Endodermal cell (in vitro differentiated cells): ENCODE measurements at regions not wholly inside any gene's neighbourhood (a gene's known extent, or its start where the extent isn't known, plus 50 kb on each side); places are given as distances from the start of the nearest gene placed in this dataset.

Source experiments
- DNase-seq: peaks from one replicate; pipeline ENCODE4 v3.0.0-alpha.2; 2017
- H3K27ac ChIP-seq: 2 replicates; pipeline ENCODE4 v1.5.1; 2013; ENCODE audit warnings: mild to moderate bottlenecking, low read depth, low read length, moderate library complexity
- H3K27me3 ChIP-seq: 2 replicates; pipeline ENCODE4 v1.6.1; 2013; ENCODE audit warnings: mild to moderate bottlenecking, low read length, moderate library complexity; ENCODE audit not compliant: insufficient read depth, control insufficient read depth, poor library complexity, severe bottlenecking
- H3K36me3 ChIP-seq: 2 replicates; pipeline ENCODE4 v1.7.0; 2013; ENCODE audit warnings: mild to moderate bottlenecking, low read length, moderate library complexity; ENCODE audit not compliant: control insufficient read depth, insufficient read depth
- H3K4me1 ChIP-seq: one replicate; pipeline ENCODE4 v1.7.0; 2013; ENCODE audit warnings: low read length; ENCODE audit not compliant: control insufficient read depth, insufficient read depth
- H3K4me3 ChIP-seq: 2 replicates; pipeline ENCODE4 v1.5.1; 2013; ENCODE audit warnings: mild to moderate bottlenecking, low read length, moderate library complexity
- H3K9ac ChIP-seq: 2 replicates; pipeline ENCODE4 v1.6.1; 2013; ENCODE audit warnings: mild to moderate bottlenecking, low read length, moderate library complexity; ENCODE audit not compliant: poor library complexity, severe bottlenecking; ENCODE audit errors: extremely low read depth
- H3K9me3 ChIP-seq: 2 replicates; pipeline ENCODE4 v1.6.1; 2013; ENCODE audit warnings: mild to moderate bottlenecking, low read length, moderate library complexity; ENCODE audit not compliant: control insufficient read depth
- H3K27ac Mint-ChIP-seq: 2 replicates; pipeline ENCODE4 v1.8.0; 2020; ENCODE audit warnings: mixed read lengths
- H3K27me3 Mint-ChIP-seq: 2 replicates; pipeline ENCODE4 v1.8.0; 2021; ENCODE audit warnings: mild to moderate bottlenecking, mixed read lengths; ENCODE audit not compliant: insufficient read depth
- H3K36me3 Mint-ChIP-seq: 2 replicates; pipeline ENCODE4 v1.8.0; 2020; ENCODE audit warnings: low read depth, mixed read lengths
- H3K4me1 Mint-ChIP-seq: 2 replicates; pipeline ENCODE4 v1.8.0; 2020; ENCODE audit warnings: mixed read lengths
- H3K4me3 Mint-ChIP-seq: 2 replicates; pipeline ENCODE4 v1.8.0; 2020; ENCODE audit warnings: mild to moderate bottlenecking, moderate library complexity, mixed read lengths
- H3K9me3 Mint-ChIP-seq: 2 replicates; pipeline ENCODE4 v1.8.0; 2020; ENCODE audit warnings: mild to moderate bottlenecking, mixed read lengths
- CTCF ChIP-seq: fragments of 200-600 bp; sonication (generic); conservative IDR thresholded peaks from 2 replicates; pipeline ENCODE4 v1.5.0; 2021; ENCODE audit warnings: antibody characterized with exemption, mild to moderate bottlenecking
- WGBS, 2 experiments: methylation state at CpG; one replicate each; pipeline versions ENCODE4 v1.1.5 to v1.1.7; 2013; ENCODE audit warnings: missing lambda C conversion rate in 2 of 2, mixed read lengths in 1 of 2; ENCODE audit not compliant: insufficient coverage in 1 of 2, insufficient read length in 1 of 2; 5-methylcytosine and 5-hydroxymethylcytosine counted together

- H3K4me3 ChIP-seq: no peak overlapping the region
- no peaks in the 10 kb centered on the region for H3K9me3 Mint-ChIP-seq
- H3K27me3 ChIP-seq: no peaks in the 10 kb centered on the region
- H3K4me3 Mint-ChIP-seq: no peak overlapping the region
- H3K27ac Mint-ChIP-seq: no peak overlapping the region
- 82 to 94% methylated on average over 3 to 5 of the region's 5 CpGs for WGBS, 2 experiments
- H3K36me3 Mint-ChIP-seq: no peaks in the 10 kb centered on the region
- H3K9ac ChIP-seq: no peak overlapping the region
- no peaks in the 10 kb centered on the region for H3K27me3 Mint-ChIP-seq
- no peaks in the 10 kb centered on the region for H3K4me1 ChIP-seq
- H3K27ac ChIP-seq: no peak overlapping the region
- no peak for TF ChIP-seq CTCF
- no peaks in the 10 kb centered on the region for H3K9me3 ChIP-seq
- peaks cover 22% of the 10 kb centered on the region for H3K4me1 Mint-ChIP-seq
- no peak for DNase-seq
- H3K36me3 ChIP-seq: no peaks in the 10 kb centered on the region
Observed at GRCh38 chr6:144340541-144341371, 55.6 kb downstream of the UTRN start.

- no peak overlapping the region for H3K9ac ChIP-seq
- 80 to 89% methylated on average over 1 to 5 of the region's 5 CpGs for WGBS, 2 experiments
- H3K36me3 ChIP-seq: peaks cover 1% of the 10 kb centered on the region
- Mint-ChIP-seq H3K9me3 (no peaks in the 10 kb centered on the region), H3K4me3 (no peak overlapping the region), H3K36me3 (no peaks in the 10 kb centered on the region), H3K27me3 (no peaks in the 10 kb centered on the region), H3K27ac (no peak overlapping the region), H3K4me1 (peaks cover 20% of the 10 kb centered on the region)
- H3K27ac ChIP-seq: no peak overlapping the region
- DNase-seq: no peak
- no peak for TF ChIP-seq CTCF
- H3K4me1 ChIP-seq: no peaks in the 10 kb centered on the region
- H3K27me3 ChIP-seq: no peaks in the 10 kb centered on the region
- no peaks in the 10 kb centered on the region for H3K9me3 ChIP-seq
- no peak overlapping the region for H3K4me3 ChIP-seq
Observed at GRCh38 chr6:144341831-144342527, 56.8 kb downstream of the UTRN start.

GRCh38 chr6:144343701-144344428, 58.7 kb downstream of the UTRN start:
- TF ChIP-seq CTCF: no peak
- Mint-ChIP-seq H3K9me3 (no peaks in the 10 kb centered on the region), H3K4me1 (peaks cover 20% of the 10 kb centered on the region), H3K27me3 (no peaks in the 10 kb centered on the region), H3K27ac (peak overlapping the region; percentile 53), H3K4me3 (no peak overlapping the region), H3K36me3 (peaks cover 4% of the 10 kb centered on the region)
- H3K9me3 ChIP-seq: no peaks in the 10 kb centered on the region
- no peaks in the 10 kb centered on the region for H3K4me1 ChIP-seq
- 83 to 88% methylated on average over 8 to 10 of the region's 10 CpGs for WGBS, 2 experiments
- peaks cover 3% of the 10 kb centered on the region for H3K36me3 ChIP-seq
- H3K4me3 ChIP-seq: no peak overlapping the region
- no peaks in the 10 kb centered on the region for H3K27me3 ChIP-seq
- H3K27ac ChIP-seq: no peak overlapping the region
- no peak overlapping the region for H3K9ac ChIP-seq
- no peak for DNase-seq
